ENCODE measurements at regions not wholly inside any gene's neighbourhood (a gene's known extent, or its start where the extent isn't known, plus 50 kb on each side); places are given as distances from the start of the nearest gene placed in this dataset.

DNA sequence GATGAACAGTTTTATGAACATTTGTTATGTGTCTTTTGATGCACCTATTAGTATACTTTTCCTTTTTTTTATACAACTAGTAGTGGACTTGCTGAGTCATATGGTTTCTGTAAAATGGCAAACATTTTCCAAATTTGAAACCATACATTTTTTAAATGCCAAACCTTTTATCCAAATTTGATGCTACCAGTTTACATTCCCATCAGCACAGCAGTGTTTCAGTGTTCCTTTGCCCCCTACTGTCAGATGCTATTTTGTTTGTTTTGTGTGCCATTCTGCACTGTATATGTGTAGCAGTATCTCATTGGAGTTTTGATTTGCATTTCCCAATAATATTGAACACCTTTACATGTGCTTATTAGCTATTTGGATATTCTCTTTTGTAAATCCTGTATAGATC lies 219.4 kb downstream of the TANC2 start:
- TF ChIP-seq, protein P1, sequence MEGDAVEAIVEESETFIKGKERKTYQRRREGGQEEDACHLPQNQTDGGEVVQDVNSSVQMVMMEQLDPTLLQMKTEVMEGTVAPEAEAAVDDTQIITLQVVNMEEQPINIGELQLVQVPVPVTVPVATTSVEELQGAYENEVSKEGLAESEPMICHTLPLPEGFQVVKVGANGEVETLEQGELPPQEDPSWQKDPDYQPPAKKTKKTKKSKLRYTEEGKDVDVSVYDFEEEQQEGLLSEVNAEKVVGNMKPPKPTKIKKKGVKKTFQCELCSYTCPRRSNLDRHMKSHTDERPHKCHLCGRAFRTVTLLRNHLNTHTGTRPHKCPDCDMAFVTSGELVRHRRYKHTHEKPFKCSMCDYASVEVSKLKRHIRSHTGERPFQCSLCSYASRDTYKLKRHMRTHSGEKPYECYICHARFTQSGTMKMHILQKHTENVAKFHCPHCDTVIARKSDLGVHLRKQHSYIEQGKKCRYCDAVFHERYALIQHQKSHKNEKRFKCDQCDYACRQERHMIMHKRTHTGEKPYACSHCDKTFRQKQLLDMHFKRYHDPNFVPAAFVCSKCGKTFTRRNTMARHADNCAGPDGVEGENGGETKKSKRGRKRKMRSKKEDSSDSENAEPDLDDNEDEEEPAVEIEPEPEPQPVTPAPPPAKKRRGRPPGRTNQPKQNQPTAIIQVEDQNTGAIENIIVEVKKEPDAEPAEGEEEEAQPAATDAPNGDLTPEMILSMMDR (conservative IDR thresholded peaks at IDR 0.05; ENCODE audit: low read length) = peak; percentile 31
- TF ChIP-seq EZH2phosphoT487 (IDR thresholded peaks at IDR 0.05; ENCODE audit: borderline replicate concordance) = no peak
